ENCODE measurements at regions not wholly inside any gene's neighbourhood (a gene's known extent, or its start where the extent isn't known, plus 50 kb on each side); places are given as distances from the start of the nearest gene placed in this dataset.
A peak's percentile ranks its signal among the peaks of the same experiment; 100 is the strongest.

DNA sequence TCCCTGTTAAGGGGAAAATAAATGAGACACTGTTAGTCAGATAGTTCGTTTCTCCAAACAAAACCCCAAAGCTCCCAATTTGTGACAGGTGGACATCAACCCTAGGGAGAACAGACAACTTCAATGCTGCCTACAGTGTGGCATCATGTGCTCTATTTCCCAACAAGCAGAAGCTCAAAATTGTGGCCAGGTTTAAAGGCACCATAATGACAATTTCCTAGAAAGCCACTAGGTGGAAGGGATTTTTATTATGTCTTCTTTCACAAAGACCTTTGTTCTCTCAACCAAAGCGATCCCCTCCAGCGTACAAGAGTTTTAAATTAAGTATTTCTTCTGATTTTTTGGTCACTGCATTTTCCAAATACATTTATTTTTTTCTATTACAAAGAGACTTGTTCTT is 88.0 kb upstream of the MBIP start:
- no peak for DNase-seq

DNA sequence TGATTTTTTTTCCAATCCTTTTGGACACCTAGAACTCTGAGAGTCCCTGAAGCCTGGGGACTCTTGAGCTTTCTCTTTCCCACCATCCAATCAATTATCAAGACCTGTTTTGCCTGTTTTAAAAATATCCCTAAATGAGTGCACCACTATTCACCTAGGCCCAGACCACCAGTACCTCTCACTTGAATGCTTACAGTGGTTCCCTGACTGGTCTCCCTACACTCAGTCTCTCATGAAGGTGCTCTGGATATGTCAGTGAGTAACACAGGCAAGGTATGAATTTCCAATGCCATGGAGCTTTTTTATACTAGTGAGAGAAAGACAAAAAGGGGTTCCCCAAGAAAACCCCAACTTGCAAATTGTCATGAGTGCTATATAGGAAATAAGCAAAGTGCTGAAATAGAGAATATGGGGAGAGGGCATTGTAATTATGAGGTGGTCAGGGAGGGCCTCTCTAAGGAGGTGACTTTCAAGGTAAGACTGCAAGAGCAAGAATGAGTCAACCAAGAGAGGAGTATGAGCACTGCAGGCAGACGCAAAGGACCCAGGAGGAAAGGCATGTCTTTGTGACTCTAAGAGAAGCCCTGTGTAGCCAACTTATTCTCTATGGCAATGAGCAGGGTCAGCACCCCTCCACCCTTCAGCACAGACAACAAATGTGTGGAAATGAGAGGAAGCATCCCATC is 85.3 kb upstream of the MBIP start:
- DNase-seq, result no peak

DNA sequence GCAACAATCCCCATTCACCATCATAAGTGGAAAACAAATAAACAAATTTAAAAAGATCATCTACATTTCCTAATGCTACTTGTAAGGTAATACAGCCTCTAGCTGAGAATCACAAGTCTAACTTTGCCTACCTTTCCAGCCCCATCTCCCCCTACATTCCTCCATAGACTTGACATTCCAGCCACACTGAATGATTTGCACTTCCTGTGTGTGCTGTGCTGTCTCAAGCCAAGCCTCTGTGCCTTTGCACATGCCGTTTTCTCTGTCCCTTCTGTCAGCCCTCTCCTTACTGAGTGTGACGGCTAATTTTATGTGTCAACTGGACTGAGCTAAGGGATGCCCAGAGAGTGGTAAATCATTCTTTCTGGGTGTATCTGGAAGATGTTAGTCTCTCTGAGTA is 82.4 kb upstream of the MBIP start:
- DNase-seq, result no peak

DNA sequence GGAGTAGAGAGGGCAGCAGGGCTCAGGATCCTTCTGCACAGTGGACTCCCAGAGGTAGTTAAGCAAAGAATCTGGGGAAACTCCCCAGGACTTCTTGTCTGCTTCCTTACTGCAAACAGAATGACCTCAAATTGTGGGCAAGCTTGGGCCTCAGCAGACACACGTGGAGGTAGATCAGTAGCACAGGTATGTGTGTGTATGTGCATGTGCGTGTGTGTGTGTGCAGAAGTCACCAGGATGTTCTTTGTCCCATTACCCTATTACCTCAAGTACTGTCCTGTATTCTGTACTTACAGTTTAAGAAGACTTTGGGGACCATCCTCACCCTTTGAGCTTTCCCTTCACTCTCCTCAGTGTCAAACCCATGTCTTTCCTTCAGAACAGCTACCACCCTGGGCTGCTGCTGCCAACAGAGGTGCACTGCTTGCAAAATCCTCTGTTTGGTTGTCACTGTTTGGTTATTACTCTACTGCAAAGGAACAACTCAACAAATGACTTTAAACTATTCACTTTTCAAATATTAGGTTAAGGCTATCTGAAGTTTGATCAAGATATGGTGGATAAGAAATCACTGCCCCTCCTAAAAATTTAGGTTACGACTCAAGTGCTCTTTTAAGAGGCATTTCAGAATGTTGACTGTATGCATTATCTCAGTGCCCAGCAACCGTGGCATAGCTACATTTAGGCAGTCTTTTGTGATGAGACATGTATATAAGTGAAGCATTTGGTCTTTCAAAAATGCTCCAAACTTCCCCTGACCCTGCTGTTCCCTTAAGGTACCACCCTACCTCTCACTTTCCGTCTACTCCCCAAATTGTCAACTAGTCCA is 78.2 kb upstream of the MBIP start:
- no peak for DNase-seq

DNA sequence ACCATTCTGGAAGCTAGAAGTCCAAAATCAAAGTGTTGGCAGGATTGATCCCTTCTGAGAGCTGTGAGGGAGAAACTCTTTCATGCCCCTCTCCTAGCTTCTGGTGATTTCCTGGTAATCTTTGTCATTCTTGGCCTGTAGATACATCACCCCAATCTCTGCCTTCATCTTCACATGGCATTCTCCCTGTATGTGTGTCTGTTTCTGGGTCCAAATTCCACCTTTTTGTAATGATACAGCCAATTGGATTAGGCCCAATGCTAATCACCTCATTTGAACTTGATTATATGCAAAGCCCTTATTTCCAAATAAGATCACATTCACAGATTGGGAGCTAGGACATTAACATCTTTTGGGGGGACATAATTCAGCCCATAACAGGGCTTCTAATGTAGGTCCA is 76.9 kb upstream of the MBIP start:
- no peak for DNase-seq

DNA sequence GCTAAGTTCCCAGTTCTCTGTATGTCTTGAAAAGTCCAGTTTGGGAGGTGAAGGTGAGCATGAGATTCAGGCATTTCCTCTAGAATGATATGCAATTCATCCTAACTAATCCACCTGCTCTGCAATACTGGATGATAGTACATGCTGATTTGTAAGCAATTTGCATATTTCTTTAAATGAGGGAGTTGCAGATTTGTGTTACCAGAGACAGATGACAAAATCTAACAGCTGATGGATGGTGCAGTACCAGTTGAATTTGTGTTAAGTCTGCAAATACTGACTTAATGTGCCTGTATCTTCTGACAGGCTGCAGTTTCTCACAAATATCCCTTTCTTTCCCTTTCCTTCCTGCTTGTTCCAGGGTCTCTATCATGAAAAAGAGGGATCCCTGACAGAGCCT is 76.4 kb upstream of the MBIP start:
- DNase-seq, result no peak

DNA sequence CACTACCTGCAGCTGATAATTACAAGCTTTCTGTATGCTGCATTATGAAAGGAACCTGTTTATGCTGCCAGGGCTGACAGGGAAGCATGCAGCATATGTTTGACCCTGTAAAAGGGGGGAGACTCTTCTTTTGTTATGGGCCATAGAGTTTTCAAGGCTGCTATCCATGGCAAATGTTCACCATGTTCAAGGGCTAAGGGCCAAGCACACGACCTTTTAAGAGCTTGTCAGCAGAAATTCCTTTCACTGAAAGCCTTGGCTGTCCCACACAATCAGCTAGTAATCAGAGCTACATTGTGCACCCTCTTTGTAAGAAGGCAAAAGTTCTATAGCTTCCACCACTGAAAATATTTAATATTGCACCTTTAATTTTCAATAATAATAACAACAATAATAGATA is 74.2 kb upstream of the MBIP start:
- no peak for DNase-seq

DNA sequence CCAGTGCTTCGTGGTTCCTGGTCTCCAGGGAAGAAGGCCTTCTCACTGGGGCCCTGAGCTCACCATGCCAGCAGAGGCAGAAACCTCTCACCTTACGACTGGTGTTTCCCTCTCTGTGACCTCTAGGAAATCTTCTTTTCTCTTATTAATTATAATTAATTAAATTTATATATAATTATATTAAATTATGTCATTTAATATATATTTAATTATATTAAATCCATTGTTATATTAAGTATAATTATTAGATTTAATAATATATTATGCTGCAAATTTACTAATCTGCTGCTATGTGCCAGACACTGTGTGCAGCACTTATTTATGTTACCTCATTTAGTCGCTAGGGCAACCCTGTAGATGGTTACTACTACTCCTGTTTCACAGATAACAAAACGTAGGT is 70.3 kb upstream of the MBIP start:
- no peak for DNase-seq

DNA sequence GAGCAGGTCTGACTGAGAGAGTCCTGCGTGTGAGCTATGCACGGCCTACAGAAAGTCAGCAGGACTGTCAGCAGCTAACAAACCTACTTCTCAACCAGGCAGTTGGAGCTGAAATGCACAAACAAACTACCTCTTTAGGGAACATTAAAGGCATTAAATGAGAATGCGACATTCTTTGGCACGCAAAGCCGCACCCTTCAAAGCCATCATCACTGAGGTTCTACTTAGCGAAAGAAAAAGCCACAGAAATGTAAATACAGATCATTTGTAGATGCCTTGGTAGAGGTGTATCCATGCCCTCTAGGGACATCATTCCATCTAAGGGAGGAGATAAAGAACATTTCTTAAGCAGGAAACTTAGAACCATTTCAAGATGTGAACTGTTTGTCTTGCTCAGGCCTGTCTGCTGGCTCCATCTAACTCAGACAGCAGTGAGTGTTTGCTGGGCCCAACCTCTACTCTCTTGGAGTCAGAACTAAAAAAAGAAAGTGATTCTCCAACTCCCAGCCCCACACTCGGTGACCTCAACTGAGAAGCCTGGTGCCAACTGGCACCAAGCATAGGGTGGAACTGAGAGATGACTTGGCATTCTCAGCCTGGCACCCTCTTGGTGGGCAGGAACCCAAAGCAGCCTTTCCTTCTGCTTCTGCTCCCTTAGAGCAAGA is 63.5 kb upstream of the MBIP start:
- no peak for DNase-seq

DNA sequence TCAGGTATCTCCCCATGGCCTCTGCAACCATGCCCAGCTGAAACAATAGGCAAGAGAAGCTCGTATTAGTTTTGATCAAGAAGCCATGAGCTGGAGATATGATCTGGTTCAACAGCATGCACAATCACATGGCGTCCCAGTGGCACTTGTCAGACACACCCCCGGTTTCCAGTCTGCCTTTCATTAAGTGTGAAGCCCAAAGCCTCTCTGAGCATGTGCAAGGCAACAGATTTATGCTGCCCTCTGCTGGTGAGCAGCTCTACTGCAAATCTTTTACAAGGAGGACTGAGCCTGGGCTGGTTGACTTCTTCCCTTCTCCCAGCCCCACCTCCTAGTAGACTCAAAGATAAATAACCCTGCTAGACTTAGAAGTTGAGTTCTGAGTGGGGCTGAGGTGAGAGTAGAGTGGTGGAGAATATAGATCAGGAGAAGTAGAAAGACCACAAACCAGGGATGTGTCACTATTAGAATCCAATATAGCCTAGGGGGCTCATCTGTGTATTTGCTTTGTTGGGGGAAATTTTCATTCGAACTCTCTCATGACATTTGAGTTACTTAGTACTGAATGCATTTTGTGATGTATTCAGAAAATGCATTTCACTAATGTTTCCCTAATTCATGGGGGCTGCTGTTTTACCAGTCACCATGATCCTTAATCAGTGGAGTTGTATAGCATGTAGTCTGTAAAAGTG is 53.7 kb upstream of the MBIP start:
- DNase-seq, result peak; percentile 65

Data from CD4-positive, alpha-beta T cell treated with Interleukin-10 for 1 hour (primary cell).